GM21786 (cell line): ENCODE measurements at regions not wholly inside any gene's neighbourhood (a gene's known extent, or its start where the extent isn't known, plus 50 kb on each side); places are given as distances from the start of the nearest gene placed in this dataset.

Source experiments
- ATAC-seq: cut with Tn5 transposase; IDR thresholded peaks from one replicate; pipeline ENCODE4 v1.9.1; 2021; ENCODE audit not compliant: unreplicated experiment

GRCh38 chr13:105591277-105591676, 944.2 kb downstream of the EFNB2 start:
- no peak for ATAC-seq

- no peak for ATAC-seq
Observed at GRCh38 chr13:105587786-105588185, 947.7 kb downstream of the EFNB2 start.

- ATAC-seq, result no peak
Observed at GRCh38 chr13:105579821-105580710, 955.4 kb downstream of the EFNB2 start.

- ATAC-seq, result no peak
Observed at GRCh38 chr13:105573136-105573535, 962.3 kb downstream of the EFNB2 start.

DNA sequence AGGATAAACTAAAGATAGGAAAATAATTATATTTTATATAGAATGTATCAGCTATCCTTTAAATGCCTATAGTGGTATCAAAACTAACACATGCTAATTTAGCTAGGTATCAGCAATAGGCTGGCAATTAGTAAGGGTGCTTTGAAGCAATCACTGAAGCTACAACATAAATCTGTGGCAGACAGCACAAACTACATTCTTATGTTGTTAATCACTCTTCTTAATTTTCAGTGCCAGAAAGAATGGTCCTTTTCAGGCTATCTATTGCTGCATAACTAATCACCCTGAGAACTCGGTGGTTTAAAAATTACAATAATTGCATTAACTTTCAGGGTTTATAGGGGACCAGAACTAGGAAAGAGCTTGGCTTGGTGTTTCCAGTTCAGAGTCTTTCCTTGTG, 963.1 kb downstream of the EFNB2 start:
- ATAC-seq, result no peak

- no peak for ATAC-seq
Observed at GRCh38 chr13:105569816-105570215, 965.6 kb downstream of the EFNB2 start.

- no peak for ATAC-seq
Observed at GRCh38 chr13:105567951-105568525, 967.4 kb downstream of the EFNB2 start.

- ATAC-seq, result no peak
Observed at GRCh38 chr13:105565136-105565727, 970.2 kb downstream of the EFNB2 start.

DNA sequence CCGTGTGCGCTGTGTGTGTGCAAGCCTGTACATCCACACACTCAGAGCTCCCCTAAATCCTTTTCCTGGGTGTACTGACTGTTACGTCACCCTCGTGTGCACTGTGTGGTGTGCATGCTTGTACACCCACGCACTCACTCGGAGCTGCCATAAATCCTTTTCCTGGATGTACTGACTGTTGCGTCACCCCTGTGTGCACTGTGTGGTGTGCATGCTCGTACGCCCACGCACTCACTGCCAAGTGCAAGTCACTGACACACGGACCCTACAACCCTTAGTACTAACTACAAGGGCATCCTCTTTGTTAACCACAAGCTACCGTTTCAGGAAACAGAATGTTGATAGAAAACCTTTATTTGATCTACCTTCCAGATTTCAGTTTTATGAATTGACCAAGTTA, 983.4 kb downstream of the EFNB2 start:
- no peak for ATAC-seq

- ATAC-seq, result no peak
Observed at GRCh38 chr13:105547851-105548250, 987.6 kb downstream of the EFNB2 start.

- no peak for ATAC-seq
Observed at GRCh38 chr13:105545811-105546210, 989.7 kb downstream of the EFNB2 start.

- no peak for ATAC-seq
Observed at GRCh38 chr13:105543742-105544141, 991.7 kb downstream of the EFNB2 start.

DNA sequence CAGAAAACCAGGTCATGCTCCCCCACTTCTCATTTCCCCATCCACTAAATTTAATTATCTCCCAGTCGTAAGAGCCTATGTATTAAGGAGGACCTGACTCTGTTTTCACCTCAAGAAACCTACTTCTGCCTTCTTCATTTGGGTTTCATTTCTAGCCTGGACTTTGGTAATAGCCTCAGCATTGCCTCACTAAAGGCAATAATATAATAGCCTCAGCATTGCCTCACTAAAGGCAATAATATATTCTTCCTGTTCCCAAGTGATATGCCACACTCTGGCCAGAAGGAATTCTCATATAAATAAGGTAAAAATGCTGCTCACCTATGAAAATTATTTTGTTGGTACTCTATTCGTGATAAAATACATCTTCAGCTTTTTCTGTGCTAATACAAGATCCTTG, 993.9 kb downstream of the EFNB2 start:
- no peak for ATAC-seq

- no peak for ATAC-seq
Observed at GRCh38 chr13:105538346-105538745, 997.1 kb downstream of the EFNB2 start.

DNA sequence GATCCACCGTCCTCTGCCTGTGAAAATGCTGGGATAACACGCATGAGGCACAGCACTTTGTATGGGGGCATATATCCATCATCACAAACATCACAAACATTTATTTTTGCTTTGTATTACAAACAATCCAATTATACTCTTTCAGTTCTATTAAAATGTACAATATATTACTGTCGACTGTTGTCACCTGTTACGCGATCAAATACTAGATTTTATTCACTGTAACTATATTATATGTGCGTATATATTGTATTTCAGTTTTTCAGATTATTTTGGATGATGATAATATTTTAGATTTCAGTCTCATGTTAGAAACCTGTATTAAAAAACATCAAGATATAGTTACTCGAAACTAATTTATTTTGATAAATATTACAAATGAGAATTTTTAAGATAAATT, 998.3 kb downstream of the EFNB2 start:
- ATAC-seq, result no peak

- no peak for ATAC-seq
Observed at GRCh38 chr13:105530468-105530867, 1005.0 kb downstream of the EFNB2 start.

DNA sequence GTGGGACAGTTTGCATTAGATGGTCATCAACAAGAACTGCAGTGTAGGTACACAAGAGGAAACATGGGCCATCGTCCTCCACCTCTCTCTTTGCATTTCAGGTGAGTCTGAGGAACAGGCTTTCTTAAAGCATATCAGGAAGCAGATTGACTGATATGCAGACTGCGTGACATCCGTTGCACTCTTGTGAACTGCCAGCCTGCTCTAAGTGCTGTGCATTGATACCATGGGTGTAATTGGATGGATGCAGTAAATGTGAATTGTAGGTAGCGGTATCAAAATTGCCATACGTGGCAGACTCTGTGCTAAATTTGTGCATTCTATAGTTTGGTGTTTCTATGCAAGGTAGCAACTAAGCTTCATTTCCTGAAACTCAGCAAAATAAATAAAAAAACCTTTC, 1008.3 kb downstream of the EFNB2 start:
- ATAC-seq, result no peak

DNA sequence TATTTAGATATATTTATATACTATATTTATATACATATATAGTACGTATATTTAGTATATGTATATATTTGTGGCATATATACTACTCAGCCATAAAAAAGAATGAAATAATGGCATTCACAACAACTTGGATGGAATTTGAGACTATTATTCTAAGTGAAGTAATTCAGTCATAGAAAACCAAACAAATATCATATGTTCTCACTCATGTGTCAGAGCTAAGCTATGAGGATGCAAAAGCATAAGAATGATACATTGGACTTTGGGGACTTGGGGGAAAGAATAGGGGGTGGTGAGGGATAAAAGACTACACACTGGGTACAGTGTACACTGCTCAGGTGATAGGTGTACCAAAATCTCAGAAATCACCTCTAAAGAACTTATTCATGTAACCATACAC, 1015.7 kb downstream of the EFNB2 start:
- no peak for ATAC-seq

- ATAC-seq, result no peak
Observed at GRCh38 chr13:105518086-105518485, 1017.4 kb downstream of the EFNB2 start.

GRCh38 chr13:105514401-105514800, 1021.1 kb downstream of the EFNB2 start:
- no peak for ATAC-seq

DNA sequence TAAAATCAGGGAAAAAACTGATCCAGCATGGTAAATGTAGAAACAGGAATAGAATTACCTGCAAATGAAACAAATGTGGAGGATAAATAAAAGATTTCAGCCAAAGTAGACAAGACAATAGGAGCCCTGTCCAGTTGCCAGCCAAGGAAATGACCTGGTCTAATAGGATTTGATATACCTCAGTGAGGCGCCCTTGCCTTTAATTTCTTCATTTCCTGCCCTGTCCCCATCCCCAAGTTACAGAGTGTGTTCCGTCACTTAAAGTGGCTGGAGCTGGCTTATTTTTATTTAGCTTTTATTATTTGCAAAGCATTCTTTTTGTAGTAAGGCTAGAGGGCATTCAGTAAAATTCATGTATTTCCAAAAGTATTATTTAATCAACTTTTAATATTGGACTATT, 1022.0 kb downstream of the EFNB2 start:
- ATAC-seq, result no peak
